Midbrain (tissue), 1 donor: ENCODE measurements at regions not wholly inside any gene's neighbourhood (a gene's known extent, or its start where the extent isn't known, plus 50 kb on each side); places are given as distances from the start of the nearest gene placed in this dataset.

ENCODE experiments used
- DNase-seq: peaks from one replicate; lab custom pipeline; 2025; lab: John Stamatoyannopoulos, UW

DNA sequence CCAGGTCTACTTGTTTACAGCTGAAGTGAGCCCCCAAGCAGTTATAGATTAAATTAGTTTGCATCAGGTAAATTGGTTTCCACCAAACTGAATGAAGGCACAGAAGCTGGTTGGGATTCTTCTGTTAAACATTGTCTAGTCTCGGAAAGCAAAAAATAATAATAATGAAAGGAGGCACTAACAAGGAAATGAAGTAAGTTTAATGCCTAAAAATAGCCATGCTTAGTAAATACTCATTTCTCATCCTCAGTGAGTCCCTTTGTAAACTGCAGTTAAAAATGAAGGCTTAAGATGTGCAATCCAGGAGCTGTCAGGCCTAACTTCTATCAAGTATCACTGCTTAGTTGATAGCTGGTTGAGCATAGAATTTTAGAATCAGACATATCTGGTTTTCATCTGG, 113.5 kb downstream of the BTG1 start:
- DNase-seq: no peak

DNA sequence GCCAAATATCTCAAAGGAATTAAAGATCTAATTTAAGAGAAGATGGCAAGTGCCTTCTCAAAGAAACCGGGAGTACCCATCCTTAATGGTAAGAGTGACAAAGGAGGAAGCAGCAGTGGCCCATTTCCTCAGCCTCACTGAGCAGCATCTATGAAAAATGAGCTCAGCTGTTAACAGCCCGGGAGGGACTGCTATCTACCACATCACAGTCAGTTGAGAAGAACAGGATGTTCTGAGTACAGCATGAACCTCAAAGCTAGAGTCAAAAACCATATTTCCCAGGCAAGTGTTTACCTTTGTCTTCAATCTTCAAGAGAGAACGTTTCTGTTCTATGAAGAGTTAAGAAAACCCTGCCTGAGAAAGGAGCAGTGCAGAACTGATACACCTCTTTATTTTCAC, 115.0 kb downstream of the BTG1 start:
- no peak for DNase-seq

DNA sequence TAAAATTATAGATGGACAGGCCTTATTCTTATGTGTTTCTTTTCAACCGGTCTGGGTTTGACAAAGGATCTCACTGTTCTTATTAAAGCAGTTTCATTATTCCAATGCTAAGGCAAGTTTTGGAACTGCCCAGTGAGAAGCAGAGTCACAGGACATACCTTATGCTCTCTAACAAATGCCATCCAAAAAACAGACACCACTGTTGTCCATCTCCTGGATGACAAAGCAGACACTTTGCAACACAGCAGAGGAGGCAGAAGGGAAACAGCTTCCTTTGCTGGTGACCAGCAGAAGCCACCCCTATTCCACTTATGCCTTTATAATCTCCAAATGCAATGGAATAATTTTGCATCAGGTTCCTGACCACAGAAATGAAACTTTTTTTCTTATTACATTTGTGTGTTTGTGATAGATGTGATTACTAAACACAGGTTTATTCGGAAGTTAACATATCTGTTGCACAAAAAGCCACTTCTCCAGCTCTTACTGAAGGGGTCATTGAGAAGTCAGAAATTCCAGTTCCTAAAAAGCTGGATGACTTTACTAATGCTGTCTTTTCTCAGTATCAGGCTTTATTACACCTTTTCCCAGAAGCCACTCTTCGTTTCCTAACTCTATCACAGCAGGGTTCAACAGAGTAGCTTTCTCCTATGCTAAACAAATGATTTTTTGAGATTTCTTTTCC, 115.6 kb downstream of the BTG1 start:
- no peak for DNase-seq

DNA sequence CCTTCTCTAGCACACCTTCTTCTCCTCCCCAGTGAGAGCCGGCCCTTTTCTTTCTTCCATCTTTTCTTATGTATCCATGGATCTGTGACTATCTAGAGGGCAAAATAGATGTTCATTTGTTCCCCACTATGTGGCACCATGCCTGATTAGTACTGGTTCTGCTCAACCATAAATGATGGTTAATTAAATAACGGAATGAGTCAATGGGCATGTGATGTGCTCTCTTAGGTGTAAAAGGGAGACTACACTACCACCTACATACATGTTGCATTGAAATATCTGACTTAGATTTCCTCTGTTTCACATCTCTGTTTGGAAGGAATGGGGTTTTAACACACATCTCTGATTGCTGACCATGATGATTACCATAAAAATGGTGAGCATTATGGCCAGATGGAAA, 116.5 kb downstream of the BTG1 start:
- DNase-seq: no peak

DNA sequence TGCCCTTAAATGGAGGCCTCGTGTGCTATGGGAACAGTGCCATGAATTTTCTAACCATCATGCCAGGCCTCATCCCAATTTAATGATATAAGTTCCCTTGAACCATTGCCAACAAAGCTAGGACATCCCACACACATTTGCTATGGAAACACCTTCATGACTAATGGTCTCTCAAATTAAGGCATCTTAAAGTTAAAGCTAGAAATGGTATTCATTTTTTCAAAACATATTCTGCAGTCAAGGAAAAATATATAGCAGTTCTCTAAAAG, 117.3 kb downstream of the BTG1 start:
- DNase-seq: no peak

DNA sequence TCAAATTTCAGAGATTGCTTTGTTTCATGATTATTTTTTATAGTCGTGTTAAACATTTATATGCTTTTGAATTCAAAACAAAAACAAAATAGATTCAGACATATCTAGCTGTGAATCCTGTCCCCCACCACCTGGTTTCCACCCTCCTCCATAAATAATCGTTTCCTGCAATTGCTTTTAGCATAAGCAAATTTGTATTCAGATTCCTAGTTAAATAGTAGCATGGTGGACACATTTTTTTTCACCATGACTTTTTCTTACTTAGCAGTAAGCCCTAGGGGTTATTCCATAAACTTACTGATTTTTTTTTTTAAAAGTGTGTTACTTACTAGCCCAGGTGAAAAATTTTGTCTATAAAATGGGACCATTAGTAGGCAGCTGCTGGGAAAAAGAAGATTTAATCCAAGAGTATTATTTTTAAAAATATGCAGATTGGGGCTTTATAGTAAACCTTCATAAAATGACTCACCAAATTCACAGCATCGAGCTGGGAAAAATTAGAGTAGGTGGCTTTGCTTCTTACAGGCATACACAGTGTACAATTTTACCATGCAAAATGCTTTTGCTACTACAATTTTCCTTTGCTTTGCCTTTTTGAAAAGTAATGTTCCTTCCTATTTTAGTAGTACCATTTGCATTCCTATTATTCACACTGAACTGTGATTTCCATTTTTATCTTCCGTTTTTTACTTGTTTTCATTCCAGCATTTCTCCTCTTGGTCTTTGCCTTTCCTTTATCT, 117.8 kb downstream of the BTG1 start:
- no peak for DNase-seq

DNA sequence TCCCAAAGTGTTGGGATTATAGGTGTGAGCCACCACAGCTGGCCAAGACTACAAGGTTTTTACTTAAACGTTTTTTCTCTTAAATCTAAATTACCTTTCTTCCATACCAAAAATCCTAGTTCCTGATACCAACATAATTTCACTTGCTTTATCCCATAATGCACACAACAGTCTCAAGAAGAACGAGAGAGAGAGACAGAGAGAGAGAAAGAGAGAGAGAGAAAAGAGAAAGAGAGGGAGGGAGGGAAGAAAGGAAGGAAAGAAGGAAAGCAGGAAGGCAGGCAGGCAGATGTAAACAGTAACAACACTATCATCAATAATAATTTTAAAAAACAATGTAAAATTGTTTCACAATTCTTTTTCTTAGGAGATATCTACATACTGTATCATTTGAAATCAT, 118.4 kb downstream of the BTG1 start:
- no peak for DNase-seq

DNA sequence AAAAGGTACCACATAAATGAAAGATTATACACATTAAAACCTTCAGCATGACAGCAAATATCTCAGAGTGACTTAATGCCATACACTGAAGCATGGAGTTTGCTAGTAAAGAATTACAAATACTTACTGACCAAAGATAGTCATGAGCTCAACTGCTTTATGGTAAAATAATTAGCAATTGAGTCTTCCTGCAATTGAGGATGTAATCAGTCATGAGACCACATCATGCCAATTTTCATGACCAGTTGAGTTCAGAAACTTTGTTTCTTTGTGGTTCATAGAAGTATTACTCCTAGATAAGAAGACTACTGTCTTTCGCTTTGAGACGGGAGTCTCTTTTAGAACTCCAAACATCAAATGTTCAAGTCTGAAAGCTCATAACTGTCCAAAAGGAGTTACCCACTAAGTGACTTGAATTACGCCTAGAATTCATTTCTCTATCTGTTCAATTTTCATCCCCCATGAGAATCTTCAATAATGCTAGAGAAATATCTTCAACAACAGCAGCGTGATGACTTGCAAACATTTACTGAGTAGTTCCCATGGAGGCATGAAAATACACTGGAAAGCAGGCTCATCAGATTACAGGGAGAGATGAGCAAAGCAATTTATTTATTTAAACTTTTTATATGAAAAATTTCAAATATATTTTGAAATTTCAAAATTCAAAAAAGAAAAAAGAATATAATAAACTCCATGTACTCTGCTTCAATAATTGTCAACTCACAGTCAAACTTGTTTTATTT, 120.0 kb downstream of the BTG1 start:
- no peak for DNase-seq

DNA sequence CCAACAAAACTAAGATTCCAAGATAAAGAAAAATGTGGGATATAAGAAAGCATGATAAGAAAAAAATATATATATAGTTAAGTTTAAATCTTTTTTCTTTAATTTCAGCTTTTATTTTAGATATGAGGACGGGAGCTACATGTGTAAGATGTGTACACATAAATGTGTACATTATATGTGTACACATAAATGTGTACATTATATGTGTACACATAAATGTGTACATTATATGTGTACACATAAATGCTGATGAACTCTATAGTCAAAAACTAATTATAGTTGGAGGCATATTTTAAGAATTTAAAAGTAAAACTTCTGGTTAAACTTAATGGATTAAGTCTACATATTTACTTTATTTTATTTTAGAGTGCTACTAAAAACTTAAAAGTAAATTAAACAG, 123.6 kb downstream of the BTG1 start:
- no peak for DNase-seq

DNA sequence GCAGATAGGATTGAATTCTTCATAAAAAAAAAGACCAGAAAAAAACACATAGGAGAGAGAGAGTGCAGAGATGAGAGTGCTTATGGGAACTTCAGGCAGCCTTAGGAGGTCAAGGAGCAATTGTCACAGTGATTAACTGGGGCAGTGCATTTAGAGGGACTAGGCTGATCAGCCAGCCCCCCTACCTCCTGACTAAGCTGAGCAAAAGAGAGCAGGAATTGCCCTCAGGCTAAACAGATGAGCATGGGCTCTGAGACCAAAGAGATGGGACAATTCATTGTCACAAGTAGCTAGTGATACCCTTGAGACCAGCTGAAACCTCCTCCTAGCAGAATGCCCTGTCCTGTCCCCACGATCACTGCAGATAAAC, 124.0 kb downstream of the BTG1 start:
- no peak for DNase-seq

DNA sequence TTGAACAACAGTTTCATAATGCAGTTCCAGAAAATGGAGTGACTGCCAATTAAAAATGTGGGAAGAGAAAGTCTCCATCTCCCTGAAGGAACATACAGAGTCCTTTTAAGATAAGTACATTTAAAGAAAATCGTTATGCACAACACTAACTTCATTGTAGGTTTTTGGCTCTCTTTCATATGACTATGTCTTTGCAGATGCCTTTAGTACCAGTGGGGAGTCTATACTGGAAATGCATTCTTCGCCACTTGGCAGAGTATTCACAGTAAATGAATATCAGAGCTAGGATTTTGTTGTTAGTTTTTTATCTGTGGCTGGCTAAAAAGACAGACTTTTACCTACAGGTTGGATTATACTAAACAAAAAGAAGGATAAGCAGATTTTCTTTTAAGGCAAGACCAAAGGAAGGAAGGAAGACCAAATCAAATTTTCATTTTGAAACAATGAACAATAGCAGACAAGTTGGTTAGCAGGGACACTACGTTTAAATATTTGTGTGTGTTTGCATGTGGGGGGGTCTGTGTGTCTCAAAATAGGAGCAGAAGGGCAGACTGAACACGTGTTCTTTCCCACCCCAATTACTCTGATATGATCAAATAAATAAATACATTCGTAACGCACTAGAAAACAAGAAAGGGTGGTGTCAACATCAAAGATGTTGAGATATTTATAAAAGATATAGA, 124.5 kb downstream of the BTG1 start:
- no peak for DNase-seq

DNA sequence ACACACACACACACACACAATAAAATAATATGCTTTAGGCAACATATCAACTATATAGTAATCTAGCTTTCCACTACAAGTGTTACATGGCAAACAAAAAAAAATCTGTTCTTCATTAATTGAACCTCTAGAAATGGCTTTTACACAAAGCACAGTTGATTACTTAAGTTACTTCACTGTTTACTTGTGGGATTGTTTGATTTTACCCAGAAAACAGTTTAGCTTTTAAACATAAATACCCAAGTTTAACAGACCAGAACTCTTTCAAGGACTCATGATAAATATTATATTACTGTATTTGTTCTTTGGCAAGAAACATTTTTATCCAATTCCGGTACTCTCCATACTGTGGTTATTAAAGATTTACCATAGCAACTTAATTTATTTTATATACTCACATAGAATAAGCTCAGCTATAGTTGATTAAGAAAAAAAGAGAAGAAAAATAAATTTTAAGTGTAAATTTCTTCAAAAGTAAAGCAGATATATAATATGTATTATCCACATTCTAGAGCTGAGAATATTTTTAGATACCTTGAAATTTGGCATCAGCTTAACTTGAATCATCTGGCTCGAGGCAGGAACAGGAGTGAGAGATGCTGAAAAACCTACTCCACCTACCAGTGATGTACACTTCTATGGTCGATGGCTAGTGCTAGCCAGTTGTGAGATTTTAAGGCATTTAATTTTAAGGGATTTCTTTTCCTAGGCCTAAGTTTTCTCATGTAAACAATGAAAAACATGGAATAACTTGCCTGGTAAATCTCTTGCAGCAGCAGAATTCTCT, 126.0 kb downstream of the BTG1 start:
- no peak for DNase-seq

DNA sequence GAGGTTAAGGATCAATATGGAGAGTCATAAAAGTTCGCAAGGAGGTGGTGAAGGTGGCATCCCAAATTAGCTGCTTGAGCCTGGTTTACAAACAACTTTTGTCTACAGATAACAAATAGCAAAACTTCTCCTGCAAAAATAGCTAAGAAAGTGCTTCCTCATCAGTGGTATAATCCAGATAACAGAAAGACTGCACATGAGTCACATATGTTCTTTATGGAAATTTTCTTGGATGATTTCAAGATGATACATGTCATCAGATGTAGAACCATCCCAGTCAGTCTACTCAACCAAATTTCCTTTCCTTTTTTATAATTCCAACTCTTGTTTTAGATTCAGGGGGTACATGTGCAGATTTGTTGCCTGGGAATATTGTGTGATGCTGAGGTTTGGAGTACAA, 133.0 kb downstream of the BTG1 start:
- no peak for DNase-seq

DNA sequence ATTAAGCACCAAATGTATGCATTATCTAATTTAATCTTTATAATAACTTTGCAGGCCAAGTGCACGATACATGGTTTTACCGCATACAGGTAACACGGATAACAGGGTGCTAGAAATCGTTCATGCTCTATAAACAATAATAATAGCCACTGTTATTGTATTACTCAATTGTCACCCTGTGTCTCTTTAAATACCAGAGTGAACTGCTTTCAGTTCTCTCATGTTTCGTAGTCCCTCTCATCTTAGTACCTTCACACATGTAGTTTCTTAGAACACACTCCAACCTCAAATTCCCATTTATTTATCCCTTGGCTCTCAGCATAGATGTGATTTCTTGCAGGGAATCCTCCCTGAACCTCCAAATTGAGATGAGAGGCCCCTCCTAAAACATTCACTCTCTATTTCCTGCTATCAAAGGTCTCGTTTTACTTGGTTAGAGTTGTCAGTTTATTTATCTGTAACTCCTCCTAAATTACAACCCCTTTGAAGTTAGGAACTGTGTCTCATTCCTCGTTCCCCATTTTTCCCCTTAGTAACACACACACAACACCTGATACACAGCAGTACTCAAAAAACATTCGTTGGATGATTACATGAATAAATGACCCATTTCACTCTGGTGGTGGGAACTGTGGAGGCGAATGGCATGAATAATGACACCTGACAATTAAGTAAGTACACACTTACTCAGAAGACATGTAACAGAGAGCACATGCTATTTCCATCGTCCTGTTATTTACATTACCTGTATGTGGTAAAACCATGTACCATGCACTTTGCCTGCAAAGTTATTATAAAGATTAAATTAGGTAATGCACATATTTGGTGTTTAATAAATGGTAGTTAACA, 134.6 kb downstream of the BTG1 start:
- DNase-seq: no peak

DNA sequence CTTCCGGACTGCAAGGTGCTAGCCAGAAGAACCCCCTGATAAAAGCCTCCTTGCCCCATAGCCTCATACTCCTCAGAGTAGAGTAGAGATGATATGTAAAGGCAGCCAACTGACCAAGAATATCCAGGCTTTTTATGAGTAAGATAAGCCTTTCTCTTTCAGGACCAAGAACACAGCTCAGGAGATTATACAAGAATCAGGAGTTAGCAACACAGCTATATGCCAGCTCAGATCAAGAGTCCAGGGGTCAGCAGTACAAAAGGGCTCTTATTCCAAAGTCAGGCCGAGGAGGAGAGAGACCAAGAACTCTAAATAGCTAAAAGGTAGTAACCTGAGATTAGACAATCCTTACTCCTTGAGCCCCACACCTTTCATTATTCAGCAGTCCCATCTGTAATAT, 135.3 kb downstream of the BTG1 start:
- DNase-seq: no peak

DNA sequence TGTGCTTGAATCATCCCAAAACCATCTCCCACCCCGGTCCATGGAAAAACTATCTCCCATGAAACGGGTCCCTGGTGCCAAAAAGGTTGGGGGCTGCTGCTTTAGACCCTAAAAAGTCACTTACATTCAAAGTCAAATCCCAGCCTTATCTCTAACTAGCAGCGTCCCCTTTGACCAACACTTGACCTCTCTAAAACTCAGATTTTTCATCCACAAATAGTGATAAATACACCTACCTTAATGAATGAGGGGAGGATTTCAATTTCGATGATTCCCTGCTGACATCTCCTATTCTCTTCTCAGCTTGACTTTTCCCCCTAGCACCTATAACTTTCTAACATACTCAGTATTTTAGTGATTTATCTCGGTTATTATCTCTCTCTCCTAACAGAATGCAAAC, 137.3 kb downstream of the BTG1 start:
- DNase-seq: no peak

DNA sequence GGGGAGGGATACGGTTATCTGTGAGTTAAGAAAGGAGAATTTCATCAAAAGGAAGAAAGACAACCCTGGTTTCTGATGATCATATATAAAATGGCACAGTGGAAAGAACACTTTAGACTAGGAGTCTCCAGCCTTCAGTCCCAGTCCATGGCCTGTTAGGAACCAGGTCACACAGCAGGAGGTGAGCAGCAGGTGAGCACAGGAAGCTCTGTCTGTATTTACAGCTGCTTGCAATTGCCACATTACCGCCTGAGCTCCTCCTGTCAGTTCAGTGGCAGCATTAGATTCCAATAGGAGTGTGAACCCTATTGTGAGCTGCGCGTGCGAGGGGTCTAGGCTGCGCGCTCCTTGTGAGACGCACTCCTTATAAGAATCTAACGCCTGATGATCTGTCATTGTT, 137.9 kb downstream of the BTG1 start:
- DNase-seq: no peak

DNA sequence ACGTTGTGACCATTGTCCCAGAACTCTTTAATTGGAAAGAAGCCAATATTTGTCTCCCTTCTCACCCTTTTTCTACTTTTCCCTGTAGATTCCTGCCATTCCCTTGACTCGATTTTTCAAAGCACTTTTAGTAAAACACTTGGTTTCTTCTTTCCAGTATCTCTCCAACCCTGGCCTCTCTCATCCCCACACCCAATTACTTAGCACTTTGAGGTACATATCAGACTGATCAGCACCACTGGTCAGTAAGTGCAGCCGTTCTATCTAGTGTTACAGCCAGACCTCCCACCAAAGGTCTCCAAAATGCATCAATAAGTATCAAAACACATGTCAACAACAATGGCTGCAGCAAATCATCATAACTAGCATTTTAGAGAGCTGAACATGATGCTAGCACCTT, 141.9 kb downstream of the BTG1 start:
- no peak for DNase-seq

DNA sequence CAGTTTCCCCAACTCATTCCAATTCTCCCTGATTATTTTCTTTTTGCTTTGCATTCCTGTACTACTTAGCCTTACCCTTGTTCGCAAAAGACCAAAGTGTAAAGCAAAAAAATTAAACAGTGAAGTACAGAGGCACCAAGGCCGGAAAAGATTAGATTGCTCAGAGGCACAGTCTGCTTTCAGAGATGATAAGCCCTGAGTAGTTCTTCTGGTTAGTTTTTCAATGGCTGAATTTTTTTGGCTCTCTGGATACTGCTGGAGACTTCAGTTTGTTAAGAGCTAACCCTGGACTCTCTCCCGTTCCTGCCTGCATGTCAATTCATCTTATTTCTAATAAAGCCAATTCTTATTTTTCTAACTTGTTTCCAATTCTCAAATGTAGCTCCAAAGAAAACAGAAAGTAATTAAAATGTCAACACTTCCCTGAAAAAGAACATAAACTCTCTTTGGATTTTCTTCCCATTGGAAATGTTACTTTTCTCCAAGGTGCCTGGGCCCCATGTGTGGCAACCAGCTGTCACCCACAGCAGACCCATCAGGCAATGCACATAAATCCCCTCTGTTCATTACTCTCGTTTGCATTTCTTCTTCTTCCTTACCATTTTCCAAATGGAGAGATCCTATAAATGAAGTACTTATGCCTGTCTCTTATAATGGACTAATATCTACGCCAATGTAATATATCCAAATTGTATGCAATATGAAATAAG, 142.8 kb downstream of the BTG1 start:
- no peak for DNase-seq

DNA sequence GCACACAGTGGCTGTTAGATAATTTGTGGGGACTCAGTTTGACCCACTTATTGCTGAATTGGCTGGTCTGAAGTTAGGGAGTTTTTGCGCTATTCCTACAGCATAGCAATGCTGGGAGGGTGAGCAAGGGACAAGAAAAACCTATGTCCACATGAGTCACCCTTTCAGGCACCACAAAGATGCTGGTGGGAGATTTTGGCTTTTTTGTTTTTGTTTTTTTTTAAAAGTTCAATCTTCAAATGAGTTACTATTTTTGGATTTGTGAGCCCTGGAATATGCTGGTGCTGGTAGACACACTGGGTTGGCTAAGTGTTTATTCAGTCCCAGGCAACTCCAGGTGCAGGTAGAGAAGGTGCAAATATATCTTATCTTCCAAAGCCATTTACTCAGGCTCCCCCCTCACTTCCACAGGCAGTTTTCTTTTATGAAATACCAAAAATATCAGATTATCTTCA, 143.4 kb downstream of the BTG1 start:
- DNase-seq: no peak

DNA sequence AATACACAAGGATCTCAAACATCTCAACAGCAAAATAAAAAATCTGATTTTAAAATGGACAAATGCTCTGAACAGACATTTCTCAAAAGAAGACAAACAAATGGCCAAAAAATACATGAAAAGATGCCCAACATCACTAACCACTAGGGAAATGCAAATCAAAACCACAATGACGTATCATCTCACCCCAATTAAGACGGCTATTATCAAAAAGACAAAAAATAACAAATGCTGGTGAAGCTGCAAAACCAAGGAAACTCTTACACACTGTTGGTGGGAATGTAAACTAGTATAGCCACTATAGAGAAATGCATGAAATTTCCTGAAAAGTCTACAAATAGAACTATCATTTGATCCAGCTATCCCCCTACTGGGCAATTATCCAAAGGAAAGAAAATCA, 145.0 kb downstream of the BTG1 start:
- no peak for DNase-seq
